ENCODE measurements at regions not wholly inside any gene's neighbourhood (a gene's known extent, or its start where the extent isn't known, plus 50 kb on each side); places are given as distances from the start of the nearest gene placed in this dataset.

DNA sequence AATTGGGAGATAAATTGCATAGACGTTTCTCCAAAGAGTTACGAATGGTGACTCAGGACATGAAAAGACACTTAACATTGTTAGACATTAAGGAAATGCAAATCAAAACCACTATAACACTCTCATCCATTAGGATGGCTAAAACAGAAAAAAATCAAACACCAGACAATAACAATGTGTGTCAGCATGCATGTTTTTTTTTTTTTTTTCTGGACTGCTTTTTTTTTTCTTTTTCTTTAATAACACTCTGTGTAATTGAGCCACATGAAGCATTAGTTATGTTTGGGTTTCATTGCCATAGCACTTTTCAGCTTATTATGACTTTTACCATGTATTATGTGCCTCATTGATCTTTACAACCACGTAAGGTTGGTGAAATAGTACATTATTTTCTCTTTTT, 95.0 kb downstream of the NFKBIZ start:
- DNase-seq, result no peak
- Histone ChIP-seq H3K4me3 (no peak overlapping the region), H3K4me1 (peaks cover 27 to 54% (median 39%) of the 10 kb centered on the region in 6 donors), H3K27me3 (replicated peaks in 1 of 7) (no peaks in the 10 kb centered on the region), H3K27ac (no peak overlapping the region), H3K36me3 (no peaks in the 10 kb centered on the region), H3K9me3 (no peaks in the 10 kb centered on the region)
- 82 to 85% (median 82%) methylated on average over 3 of the region's 3 CpGs for WGBS, 5 donors
- intact Hi-C loops (cut with DNase I; ENCODE audit: low total_unique reads), result no loop called here
- TF ChIP-seq, protein P1, sequence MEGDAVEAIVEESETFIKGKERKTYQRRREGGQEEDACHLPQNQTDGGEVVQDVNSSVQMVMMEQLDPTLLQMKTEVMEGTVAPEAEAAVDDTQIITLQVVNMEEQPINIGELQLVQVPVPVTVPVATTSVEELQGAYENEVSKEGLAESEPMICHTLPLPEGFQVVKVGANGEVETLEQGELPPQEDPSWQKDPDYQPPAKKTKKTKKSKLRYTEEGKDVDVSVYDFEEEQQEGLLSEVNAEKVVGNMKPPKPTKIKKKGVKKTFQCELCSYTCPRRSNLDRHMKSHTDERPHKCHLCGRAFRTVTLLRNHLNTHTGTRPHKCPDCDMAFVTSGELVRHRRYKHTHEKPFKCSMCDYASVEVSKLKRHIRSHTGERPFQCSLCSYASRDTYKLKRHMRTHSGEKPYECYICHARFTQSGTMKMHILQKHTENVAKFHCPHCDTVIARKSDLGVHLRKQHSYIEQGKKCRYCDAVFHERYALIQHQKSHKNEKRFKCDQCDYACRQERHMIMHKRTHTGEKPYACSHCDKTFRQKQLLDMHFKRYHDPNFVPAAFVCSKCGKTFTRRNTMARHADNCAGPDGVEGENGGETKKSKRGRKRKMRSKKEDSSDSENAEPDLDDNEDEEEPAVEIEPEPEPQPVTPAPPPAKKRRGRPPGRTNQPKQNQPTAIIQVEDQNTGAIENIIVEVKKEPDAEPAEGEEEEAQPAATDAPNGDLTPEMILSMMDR (IDR thresholded peaks at IDR 0.05 in 8 of 11, conservative IDR thresholded peaks at IDR 0.05 in 3 of 11), result no peak
- no peak for TF ChIP-seq POLR2AphosphoS5 (IDR thresholded peaks at IDR 0.05)

DNA sequence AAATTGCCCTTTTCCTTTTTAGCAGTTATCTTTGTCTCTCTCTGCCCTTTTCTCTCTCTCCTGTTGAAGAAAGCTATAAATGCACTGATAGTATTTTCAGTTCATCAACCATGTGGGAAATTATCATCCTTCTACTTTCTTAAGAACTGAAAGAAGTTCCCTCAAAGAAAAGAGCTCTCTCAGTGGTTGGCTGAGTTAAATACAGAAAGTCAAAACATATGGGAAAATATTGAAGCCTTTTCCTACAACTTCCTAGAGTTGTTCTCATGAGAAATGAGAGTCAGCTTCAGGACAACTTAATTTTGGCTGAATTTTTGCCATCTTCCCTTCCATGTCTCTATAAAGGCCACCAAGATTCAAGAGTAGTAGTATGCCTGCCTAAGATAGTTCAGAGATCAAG, 96.7 kb downstream of the NFKBIZ start:
- no peak overlapping the region for H3K4me3 ChIP-seq
- H3K27ac ChIP-seq, result peak overlapping the region in 3 of 8 donors; percentile 28 to 44 (median 31)
- intact Hi-C loops (cut with DNase I; ENCODE audit: low total_unique reads), result no loop called here
- no peaks in the 10 kb centered on the region for H3K9me3 ChIP-seq
- no peak for DNase-seq
- H3K36me3 ChIP-seq, result no peaks in the 10 kb centered on the region
- H3K27me3 ChIP-seq (replicated peaks in 1 of 7), result no peaks in the 10 kb centered on the region
- TF ChIP-seq POLR2AphosphoS5 (IDR thresholded peaks at IDR 0.05) (no peak), POLR2A (IDR thresholded peaks at IDR 0.05) (no peak)
- TF ChIP-seq, protein P1 (IDR thresholded peaks at IDR 0.05 in 8 of 11, conservative IDR thresholded peaks at IDR 0.05 in 3 of 11), result no peak
- peaks cover 11 to 37% (median 22%) of the 10 kb centered on the region in 6 donors for H3K4me1 ChIP-seq

DNA sequence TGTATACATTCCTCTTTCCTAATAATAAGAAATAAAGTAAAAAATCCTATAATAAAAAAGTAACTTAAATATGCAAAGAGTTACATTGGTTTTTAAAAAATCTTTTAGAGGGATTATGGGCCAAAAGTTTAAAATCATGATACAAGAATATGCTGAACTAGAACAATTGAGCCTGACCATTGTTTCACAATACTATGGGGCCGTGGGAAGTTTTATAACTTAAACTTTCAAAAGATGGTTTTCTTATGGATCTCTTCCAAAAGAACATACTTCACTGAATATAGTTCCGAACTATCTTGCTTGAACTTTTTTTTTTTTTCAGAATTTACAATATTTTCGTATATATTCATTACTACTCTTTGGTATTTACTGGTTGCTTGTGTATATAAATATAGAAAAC, 97.6 kb downstream of the NFKBIZ start:
- H3K4me3 ChIP-seq, result no peak overlapping the region
- no peaks in the 10 kb centered on the region for H3K36me3 ChIP-seq
- no peaks in the 10 kb centered on the region for H3K27me3 ChIP-seq (replicated peaks in 1 of 7)
- H3K4me1 ChIP-seq, result peaks cover 2 to 28% (median 13%) of the 10 kb centered on the region in 6 donors
- no peak overlapping the region for H3K27ac ChIP-seq
- 63 to 86% (median 80%) methylated on average over 3 of the region's 3 CpGs for WGBS, 5 donors
- no peak for DNase-seq
- no peaks in the 10 kb centered on the region for H3K9me3 ChIP-seq
- no peak for TF ChIP-seq POLR2A (IDR thresholded peaks at IDR 0.05)
- TF ChIP-seq, protein P1 (IDR thresholded peaks at IDR 0.05 in 8 of 11, conservative IDR thresholded peaks at IDR 0.05 in 3 of 11), result no peak
- no peak for TF ChIP-seq POLR2AphosphoS5 (IDR thresholded peaks at IDR 0.05)
- intact Hi-C loops (cut with DNase I; ENCODE audit: low total_unique reads), result no loop called here

DNA sequence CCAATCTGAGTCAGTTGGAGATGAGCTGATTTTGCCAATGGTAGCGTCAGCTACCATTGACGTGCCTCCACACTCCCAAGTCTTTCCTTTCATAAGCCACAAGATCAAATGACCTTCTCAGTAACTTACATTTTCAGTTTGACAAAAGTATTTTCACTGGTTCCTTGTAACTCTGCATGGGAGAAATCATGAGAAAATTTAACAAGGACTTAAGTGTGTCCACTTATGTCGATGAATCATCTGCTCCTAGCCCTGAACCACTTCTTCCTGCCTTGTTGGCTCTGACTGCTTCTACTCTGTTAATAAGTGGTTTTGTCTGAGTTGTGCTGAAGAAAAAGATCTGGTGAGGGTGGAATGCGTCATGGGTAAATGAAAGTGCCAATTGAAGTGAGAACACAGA, 101.2 kb downstream of the NFKBIZ start:
- no peaks in the 10 kb centered on the region for H3K36me3 ChIP-seq

More for the DNA sequence above, 101.2 kb downstream of the NFKBIZ start:
- H3K9me3 ChIP-seq, result no peaks in the 10 kb centered on the region
- no peak overlapping the region for H3K4me3 ChIP-seq
- intact Hi-C loops (cut with DNase I; ENCODE audit: low total_unique reads), result no loop called here
- no peak for DNase-seq
- TF ChIP-seq POLR2AphosphoS5 (IDR thresholded peaks at IDR 0.05), result peak in 1 of 3 donors; percentile 36
- TF ChIP-seq, protein P1 (IDR thresholded peaks at IDR 0.05 in 8 of 11, conservative IDR thresholded peaks at IDR 0.05 in 3 of 11), result no peak
- peak overlapping the region in 7 of 8 donors; percentile 19 to 55 (median 35) for H3K27ac ChIP-seq
- peaks cover 0 to 22% (median 5%) of the 10 kb centered on the region in 6 donors for H3K4me1 ChIP-seq
- 49 to 70% (median 63%) methylated on average over 4 of the region's 4 CpGs for WGBS, 5 donors
- H3K27me3 ChIP-seq (replicated peaks in 1 of 7), result no peaks in the 10 kb centered on the region

Measured in spleen (tissue), 11 donors.